Epithelial cell of proximal tubule (primary cell): ENCODE measurements at regions not wholly inside any gene's neighbourhood (a gene's known extent, or its start where the extent isn't known, plus 50 kb on each side); places are given as distances from the start of the nearest gene placed in this dataset.
"Not testable (repeated sequence)": the region's sequence is repeated elsewhere in the genome, so short reads cannot be mapped to it uniquely, and the experiment has no call there.

Experiments used
- DNase-seq: peaks from one replicate; pipeline ENCODE4 v3.0.0-alpha.2; 2011; ENCODE audit warnings: low read depth
- H3K4me3 ChIP-seq: 2 replicates; pipeline ENCODE4 v1.5.1; 2011; ENCODE audit warnings: low read depth, mild to moderate bottlenecking, low read length
- CTCF ChIP-seq: conservative IDR thresholded peaks from 2 replicates; pipeline ENCODE4 v1.5.1; 2012; ENCODE audit warnings: low read depth, mild to moderate bottlenecking, low read length

GRCh38 chr18:1422634-1423033 is 518.0 kb downstream of the ADCYAP1 start:
- no peak for TF ChIP-seq CTCF
- no peak for DNase-seq
- no peak overlapping the region for H3K4me3 ChIP-seq

- no peak overlapping the region for H3K4me3 ChIP-seq
- DNase-seq = no peak
- no peak for TF ChIP-seq CTCF
These were observed 521.0 kb downstream of the ADCYAP1 start for GRCh38 chr18:1425679-1426078.

- no peak for TF ChIP-seq CTCF
- no peak for DNase-seq
- no peak overlapping the region for H3K4me3 ChIP-seq
These were observed 530.8 kb downstream of the ADCYAP1 start for GRCh38 chr18:1435487-1435886.

GRCh38 chr18:1436199-1436598 is 531.5 kb downstream of the ADCYAP1 start:
- no peak overlapping the region for H3K4me3 ChIP-seq
- DNase-seq = no peak
- no peak for TF ChIP-seq CTCF

- no peak for DNase-seq
- no peak for TF ChIP-seq CTCF
- no peak overlapping the region for H3K4me3 ChIP-seq
These were observed 533.8 kb downstream of the ADCYAP1 start for GRCh38 chr18:1438458-1438910.

- no peak for DNase-seq
- TF ChIP-seq CTCF = no peak
- no peak overlapping the region for H3K4me3 ChIP-seq
These were observed 534.3 kb downstream of the ADCYAP1 start for GRCh38 chr18:1438967-1439366.

- H3K4me3 ChIP-seq, DNase-seq: not testable (repeated sequence)
These were observed 539.4 kb downstream of the ADCYAP1 start for GRCh38 chr18:1444062-1444461.

GRCh38 chr18:1446765-1447164 is 542.1 kb downstream of the ADCYAP1 start:
- H3K4me3 ChIP-seq = no peak overlapping the region
- DNase-seq = no peak
- no peak for TF ChIP-seq CTCF
